ENCODE measurements at regions not wholly inside any gene's neighbourhood (a gene's known extent, or its start where the extent isn't known, plus 50 kb on each side); places are given as distances from the start of the nearest gene placed in this dataset.

GRCh38 chr1:198068285-198068684 is 88.5 kb upstream of the NEK7 start:
- no peak for DNase-seq (ENCODE audit: extremely low read depth, insufficient read length)
- Histone ChIP-seq H3K27me3 (replicated peaks; ENCODE audit: control insufficient read depth, insufficient read depth, low read length) (no peaks in the 10 kb centered on the region), H3K36me3 (ENCODE audit: control insufficient read depth, insufficient read depth, low read length) (no peaks in the 10 kb centered on the region), H3K4me3 (replicated peaks; ENCODE audit: low read depth, low read length) (no peak overlapping the region)
- TF ChIP-seq CTCF (IDR thresholded peaks at IDR 0.05; ENCODE audit: insufficient read depth, low read length, poor library complexity, severe bottlenecking), result no peak

GRCh38 chr1:198072177-198072576 is 84.6 kb upstream of the NEK7 start:
- H3K27me3 ChIP-seq (replicated peaks; ENCODE audit: control insufficient read depth, insufficient read depth, low read length), result no peaks in the 10 kb centered on the region
- no peaks in the 10 kb centered on the region for H3K36me3 ChIP-seq (ENCODE audit: control insufficient read depth, insufficient read depth, low read length)
- no peak for DNase-seq (ENCODE audit: extremely low read depth, insufficient read length)
- no peak overlapping the region for H3K4me3 ChIP-seq (replicated peaks; ENCODE audit: low read depth, low read length)
- TF ChIP-seq CTCF (IDR thresholded peaks at IDR 0.05; ENCODE audit: insufficient read depth, low read length, poor library complexity, severe bottlenecking), result no peak

- no peaks in the 10 kb centered on the region for H3K36me3 ChIP-seq (ENCODE audit: control insufficient read depth, insufficient read depth, low read length)
- no peaks in the 10 kb centered on the region for H3K27me3 ChIP-seq (replicated peaks; ENCODE audit: control insufficient read depth, insufficient read depth, low read length)
- TF ChIP-seq CTCF (IDR thresholded peaks at IDR 0.05; ENCODE audit: insufficient read depth, low read length, poor library complexity, severe bottlenecking), result no peak
- no peak for DNase-seq (ENCODE audit: extremely low read depth, insufficient read length)
- H3K4me3 ChIP-seq (replicated peaks; ENCODE audit: low read depth, low read length), result no peak overlapping the region
Measured at GRCh38 chr1:198075296-198075695, 81.5 kb upstream of the NEK7 start.

GRCh38 chr1:198079432-198079951 is 77.3 kb upstream of the NEK7 start:
- Histone ChIP-seq H3K4me3 (replicated peaks; ENCODE audit: low read depth, low read length) (no peak overlapping the region), H3K36me3 (ENCODE audit: control insufficient read depth, insufficient read depth, low read length) (no peaks in the 10 kb centered on the region), H3K27me3 (replicated peaks; ENCODE audit: control insufficient read depth, insufficient read depth, low read length) (no peaks in the 10 kb centered on the region)
- DNase-seq (ENCODE audit: extremely low read depth, insufficient read length), result no peak
- no peak for TF ChIP-seq CTCF (IDR thresholded peaks at IDR 0.05; ENCODE audit: insufficient read depth, low read length, poor library complexity, severe bottlenecking)

GRCh38 chr1:198082576-198082975 is 74.2 kb upstream of the NEK7 start:
- TF ChIP-seq CTCF (IDR thresholded peaks at IDR 0.05; ENCODE audit: insufficient read depth, low read length, poor library complexity, severe bottlenecking), result no peak
- DNase-seq (ENCODE audit: extremely low read depth, insufficient read length), result no peak
- Histone ChIP-seq H3K36me3 (ENCODE audit: control insufficient read depth, insufficient read depth, low read length) (no peaks in the 10 kb centered on the region), H3K27me3 (replicated peaks; ENCODE audit: control insufficient read depth, insufficient read depth, low read length) (no peaks in the 10 kb centered on the region), H3K4me3 (replicated peaks; ENCODE audit: low read depth, low read length) (no peak overlapping the region)

- no peak for DNase-seq (ENCODE audit: extremely low read depth, insufficient read length)
- no peak overlapping the region for H3K4me3 ChIP-seq (replicated peaks; ENCODE audit: low read depth, low read length)
Measured at GRCh38 chr1:198083549-198083948, 73.2 kb upstream of the NEK7 start.

More at GRCh38 chr1:198083549-198083948, 73.2 kb upstream of the NEK7 start:
- H3K36me3 ChIP-seq (ENCODE audit: control insufficient read depth, insufficient read depth, low read length), result no peaks in the 10 kb centered on the region
- H3K27me3 ChIP-seq (replicated peaks; ENCODE audit: control insufficient read depth, insufficient read depth, low read length), result no peaks in the 10 kb centered on the region
- no peak for TF ChIP-seq CTCF (IDR thresholded peaks at IDR 0.05; ENCODE audit: insufficient read depth, low read length, poor library complexity, severe bottlenecking)

Measured in GM06990 (cell line).